NCI-H82 treated with DMSO at 0.1 percent for 48 hours (cell line): ENCODE measurements at regions not wholly inside any gene's neighbourhood (a gene's known extent, or its start where the extent isn't known, plus 50 kb on each side); places are given as distances from the start of the nearest gene placed in this dataset.
A peak's percentile ranks its signal among the peaks of the same experiment; 100 is the strongest.

ENCODE experiments used
- DNase-seq: peaks from one replicate; lab custom pipeline; 2025; ENCODE audit not compliant: unreplicated experiment; lab: John Stamatoyannopoulos, UW

DNA sequence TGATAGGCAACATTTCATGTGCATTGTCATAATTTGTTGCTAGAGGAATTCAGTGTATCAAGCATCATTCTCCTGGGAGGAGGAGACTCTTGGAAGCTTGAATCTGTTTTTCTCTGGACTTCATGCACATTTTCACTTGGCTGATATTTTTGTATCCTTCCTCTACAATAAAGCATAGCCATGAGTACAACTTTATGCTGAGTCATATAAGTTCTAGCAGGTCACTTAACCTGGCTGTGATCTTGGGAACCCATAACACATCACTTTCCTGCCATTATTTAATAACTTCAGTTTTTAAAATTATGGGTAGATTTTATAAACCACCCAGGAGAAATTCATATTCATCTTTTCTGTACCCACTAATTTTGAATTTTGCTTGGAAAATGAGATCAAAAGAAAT lies 203.0 kb upstream of the CD96 start:
- DNase-seq: no peak

DNA sequence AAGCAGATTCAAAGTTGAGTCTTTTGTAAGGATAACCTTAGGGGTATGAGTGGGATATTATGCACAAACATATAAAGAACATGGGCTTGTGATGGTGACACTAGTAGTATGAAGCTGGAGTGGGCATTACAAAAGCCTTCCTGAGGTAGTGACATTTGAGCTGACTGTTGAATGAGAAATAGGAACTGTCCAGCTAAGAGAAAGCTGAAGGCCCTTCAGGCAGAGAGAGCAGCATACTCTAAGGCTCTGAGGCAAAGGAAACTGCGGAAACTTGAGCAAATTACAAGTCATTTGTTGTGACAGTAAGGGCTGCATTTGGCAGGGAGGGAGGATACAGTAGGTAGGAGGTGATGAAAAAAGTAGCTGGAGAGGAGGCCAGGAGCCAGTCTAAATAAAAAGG lies 190.7 kb upstream of the CD96 start:
- DNase-seq: no peak

DNA sequence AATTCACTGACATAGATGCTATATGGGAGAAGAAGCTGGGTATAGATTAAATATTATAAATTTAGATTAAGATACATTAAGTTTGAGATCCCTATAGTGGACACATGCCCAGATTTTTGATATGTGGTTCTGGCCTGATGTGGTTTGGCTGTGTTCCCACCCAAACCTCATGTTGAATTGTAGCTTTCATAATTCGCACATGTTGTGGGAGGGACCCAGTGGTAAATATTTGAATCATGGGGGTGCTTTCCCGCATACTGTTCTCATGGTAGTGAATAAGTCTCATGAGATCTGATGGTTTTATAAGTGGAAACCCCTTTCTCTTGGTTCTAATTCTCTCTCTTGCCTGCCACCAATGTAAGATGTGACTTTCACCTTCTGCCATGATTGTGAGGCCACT lies 189.4 kb upstream of the CD96 start:
- no peak for DNase-seq

DNA sequence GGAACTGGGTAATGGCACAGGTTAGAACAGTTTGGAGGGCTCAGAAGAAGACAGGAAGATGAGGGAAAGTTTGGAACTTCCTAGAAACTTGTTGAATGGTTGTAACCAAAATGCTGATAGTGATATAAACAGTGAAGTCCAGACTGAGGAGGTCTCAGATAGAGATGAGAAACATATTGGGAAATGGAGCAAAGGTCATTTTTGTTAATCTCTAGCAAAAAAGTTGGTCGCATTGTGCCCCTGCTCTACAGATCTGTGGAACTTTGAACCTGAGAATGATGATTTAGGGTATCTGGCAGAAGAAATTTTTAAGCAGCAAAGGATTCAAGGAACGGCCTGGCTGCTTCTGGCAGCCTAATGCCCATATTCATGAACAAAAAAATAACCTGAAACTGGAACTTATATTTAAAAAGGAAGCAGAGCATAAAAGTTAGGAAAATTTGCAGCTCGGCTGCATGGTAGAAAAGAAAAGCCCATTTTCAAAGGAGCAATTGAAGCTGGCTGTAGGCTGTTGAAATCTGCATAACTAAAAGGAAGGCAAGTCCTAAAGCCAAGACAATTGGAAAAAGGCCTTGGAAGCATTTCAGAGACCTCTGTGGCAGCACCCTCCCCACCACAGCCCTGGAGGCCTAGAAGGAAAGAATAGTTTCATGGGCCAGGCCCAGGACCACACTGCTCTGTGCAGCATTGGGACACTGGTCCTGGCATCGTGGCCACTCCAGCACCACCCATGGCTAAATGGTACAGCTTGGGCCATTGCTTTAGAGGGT lies 182.6 kb upstream of the CD96 start:
- no peak for DNase-seq

DNA sequence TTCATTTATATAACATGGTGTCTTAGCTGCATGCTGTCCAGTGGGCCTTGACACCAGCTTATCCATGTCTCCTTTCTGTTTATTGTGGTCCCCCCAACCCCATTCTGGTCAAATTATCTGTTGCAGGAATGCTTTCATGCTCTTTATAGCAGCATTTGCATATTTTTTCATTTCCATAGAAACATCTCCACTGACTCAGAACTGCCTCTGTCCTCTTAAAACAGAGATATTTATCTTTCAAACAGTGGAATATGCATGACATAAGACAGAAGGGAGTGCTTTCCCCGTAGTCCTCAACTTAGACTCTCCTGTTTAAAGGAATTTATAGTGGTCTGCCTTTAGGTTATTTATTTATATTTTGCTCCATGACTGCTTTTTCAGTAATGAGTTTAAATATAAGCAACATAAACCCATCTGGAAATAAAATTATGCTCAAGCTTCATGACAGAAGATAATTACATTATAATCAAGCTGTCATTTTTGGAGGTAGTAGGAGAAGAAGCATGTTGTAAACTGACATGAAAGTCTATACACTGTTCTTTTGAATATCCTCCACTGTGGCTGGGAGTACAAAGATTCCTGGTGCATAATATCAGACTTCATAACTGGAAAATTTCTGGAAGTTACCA lies 179.5 kb upstream of the CD96 start:
- no peak for DNase-seq

DNA sequence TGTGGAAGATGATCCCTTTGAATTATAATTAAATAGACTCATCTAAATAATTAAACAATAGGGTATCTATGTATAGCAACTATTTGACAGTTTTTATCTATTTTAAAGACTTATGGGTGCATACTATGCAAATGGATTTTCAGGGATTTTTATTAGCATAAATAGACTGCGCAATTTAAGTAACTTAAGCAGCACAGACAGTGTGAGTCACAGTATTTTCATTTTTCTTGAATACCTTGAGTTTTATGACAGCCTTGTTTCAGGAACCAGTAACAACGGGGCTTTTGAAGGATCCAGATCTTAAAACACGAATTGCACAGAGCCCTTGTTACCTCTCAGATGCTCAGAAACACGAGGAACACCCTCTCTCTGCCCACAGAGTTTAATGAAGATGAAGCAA lies 175.5 kb upstream of the CD96 start:
- no peak for DNase-seq

DNA sequence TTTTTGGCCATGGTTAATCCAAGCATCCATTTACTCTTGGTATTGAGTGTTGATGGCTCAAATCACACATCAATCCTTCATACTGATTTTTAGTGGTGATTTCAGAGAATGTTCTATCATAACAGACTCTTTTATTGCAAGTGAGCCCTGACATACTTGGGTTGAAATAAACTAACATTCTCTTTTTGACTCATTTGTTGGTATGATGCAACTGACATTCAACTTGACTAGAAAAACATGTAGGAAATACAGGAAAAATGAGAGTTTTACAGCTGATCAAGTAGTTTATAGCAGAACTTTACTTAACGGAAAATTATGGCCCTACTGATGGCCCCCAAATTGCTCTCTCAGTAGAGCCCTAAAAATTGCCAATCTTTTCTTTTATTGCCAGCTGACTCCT lies 173.9 kb upstream of the CD96 start:
- DNase-seq: no peak

DNA sequence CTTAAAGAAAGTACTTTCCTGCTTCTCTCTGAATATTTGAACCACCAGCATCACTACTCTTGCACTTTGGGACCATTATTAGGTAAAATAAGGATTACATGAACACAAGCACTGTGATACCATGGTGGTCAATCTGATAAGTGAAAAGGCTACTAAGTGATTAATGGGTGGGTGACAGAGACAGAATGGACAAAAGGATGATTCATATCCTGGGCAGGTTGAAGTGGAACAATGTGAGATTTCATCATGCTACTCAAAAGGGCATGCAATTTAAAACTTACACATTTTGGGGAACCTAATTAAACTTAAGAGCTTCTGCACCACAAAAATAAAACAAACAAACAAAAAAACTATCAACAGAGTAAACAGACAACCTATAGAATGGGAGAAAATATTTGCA lies 172.0 kb upstream of the CD96 start:
- no peak for DNase-seq

DNA sequence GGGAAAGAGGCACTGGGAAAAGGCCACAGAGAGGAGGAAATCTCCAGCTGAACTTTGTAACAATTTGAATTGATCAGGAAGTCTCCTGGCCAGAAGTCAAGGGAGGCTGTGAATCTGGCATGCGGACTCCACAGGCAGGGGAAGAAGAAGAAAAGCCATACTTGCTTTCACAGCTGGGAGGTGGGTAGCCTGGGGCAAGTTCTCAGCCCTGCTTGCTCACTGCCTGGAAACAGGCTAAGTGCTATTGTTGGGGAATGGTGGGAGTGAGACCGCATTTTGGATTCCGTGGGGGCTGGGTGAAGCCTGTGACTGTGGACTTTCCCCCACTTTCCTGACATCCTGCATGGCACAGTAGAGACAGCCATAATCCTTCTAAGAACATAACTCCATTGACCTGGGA lies 168.8 kb upstream of the CD96 start:
- no peak for DNase-seq

DNA sequence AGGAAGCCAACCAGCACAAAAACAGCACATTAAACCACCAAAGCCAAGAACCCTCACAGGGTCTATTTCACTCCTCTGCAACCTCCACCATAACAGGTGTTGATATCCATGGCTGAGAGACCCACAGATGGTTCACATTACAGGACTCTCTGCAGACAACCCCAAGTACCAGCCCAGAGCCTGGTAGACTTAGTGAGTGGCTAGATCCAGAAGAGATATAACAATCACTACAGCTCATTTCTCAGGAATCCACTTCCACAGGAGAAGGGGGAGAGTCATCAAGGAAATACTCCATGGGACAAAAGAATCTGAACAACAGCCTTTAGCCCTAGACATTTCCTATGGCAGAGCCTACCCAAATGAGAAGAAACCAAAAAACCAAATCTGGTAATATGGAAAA lies 168.1 kb upstream of the CD96 start:
- no peak for DNase-seq

DNA sequence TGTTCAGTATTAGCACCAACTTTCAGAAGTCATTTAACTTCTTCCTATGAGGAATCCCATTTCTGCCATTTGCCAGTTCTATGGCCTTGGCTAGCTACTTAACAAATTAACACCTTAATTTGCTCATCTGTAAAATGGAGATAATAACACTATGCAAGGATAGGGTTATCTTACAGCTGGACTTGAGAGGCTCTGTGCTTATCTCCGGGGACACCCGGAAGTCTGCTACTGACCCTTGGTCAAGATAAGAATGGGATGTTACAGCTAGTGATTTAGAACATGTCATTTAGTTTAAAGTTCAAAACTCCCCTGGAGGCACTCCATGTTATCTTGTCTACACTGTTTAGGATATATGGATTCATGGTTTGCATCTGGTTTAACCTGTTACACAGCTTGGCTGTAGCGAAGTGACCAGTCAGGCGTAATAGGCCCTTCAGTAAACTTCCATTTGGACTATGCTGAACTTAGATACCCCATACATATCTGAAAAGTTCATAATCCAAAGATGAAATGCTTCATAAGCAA lies 156.0 kb upstream of the CD96 start:
- DNase-seq: no peak

DNA sequence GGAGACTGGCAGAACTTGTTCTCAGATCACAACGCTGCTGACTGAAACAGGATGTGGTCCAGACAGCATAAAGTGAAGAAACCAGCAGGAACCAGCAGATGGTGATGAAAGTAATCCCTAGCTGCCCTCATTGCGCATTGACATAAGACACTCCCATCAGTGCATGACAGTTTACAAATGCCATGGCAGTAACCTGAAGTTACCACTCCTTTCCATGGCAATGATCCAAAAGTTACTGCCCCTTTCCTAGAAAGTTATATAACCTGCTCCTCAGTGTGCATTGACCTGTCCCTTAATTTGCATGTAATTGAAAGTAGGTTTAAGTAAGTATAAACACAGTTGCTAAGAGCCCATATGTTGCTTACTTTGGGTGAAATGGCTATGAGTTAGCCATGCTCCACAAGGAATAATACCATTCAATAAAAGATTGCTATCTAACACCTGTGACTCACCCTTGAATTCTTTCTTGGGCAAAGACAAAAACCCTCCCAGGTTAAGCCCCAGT lies 149.1 kb upstream of the CD96 start:
- DNase-seq: peak; percentile 45

DNA sequence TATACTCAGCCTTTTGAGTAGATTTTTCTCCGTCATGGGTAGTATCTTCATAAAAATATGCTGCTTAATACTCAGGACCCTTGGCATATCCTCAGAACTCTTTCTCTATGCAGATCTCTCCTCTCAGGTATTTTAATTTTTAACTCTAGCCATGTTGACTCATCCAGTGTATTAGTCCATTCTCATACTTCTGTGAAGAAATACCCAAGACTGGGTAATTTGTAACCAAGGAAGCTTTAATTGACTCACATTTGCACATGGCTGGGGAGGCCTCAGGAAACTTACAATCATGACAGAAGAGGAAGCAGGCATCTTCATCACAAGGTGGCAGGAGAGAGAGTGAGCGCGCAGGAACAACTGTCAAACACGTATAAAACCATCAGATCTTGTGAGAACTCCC lies 129.3 kb upstream of the CD96 start:
- DNase-seq: no peak

DNA sequence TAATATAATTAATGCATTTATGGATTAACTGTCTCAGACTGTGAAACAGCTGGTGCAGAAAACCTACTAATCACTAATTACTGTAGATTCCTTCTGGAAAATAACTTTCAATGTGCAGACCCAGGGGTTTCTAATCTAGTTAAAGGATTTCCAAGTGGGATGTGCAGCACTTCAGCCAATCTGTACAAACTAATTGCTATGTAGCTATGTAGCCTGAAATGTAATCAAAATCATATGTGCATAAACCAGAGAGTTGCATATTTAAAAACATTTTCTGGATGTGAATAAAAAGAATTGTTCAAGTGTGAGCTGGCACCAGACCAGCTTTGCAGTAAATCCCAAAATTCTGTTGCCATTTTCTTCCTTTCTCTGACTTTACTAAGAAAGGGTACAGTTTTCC lies 127.5 kb upstream of the CD96 start:
- DNase-seq: peak; percentile 96

DNA sequence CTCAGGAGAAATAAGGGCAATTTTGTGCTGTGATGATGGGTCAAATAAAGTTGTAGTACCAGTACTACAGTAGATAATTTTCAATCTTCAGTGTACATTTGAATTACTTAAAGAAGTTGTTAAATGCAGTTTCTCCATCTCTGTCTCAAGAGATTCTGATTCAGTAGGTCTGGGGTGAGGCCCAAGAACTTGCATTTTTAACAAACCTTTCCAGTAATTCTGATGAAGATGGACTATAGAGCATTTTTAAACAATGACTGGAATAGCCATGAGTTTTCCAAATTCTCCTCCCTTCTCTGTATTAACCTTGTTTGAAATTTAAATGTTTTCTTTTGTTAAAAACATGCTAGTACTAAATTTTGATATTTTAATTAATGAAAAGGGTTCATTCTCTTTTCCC lies 127.0 kb upstream of the CD96 start:
- DNase-seq: no peak

DNA sequence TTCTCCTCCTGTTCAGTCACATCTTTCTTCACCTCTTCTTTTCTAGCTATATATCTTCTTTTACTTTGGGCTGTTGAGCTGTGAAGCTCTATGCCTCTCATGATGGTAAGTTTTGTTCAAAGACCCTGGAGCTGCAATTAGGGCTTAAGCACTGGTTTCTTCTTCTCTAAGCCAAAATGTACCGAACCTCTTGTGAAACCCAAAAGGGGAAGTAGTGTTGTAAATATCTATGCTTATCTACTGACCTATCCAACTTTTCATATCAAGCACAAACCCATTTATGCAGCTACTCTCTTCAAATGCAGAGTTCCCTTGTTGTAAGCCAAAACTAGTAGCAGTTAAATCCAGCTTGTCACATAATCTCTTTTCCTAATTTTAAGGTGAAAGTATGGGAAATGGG lies 123.6 kb upstream of the CD96 start:
- DNase-seq: no peak

DNA sequence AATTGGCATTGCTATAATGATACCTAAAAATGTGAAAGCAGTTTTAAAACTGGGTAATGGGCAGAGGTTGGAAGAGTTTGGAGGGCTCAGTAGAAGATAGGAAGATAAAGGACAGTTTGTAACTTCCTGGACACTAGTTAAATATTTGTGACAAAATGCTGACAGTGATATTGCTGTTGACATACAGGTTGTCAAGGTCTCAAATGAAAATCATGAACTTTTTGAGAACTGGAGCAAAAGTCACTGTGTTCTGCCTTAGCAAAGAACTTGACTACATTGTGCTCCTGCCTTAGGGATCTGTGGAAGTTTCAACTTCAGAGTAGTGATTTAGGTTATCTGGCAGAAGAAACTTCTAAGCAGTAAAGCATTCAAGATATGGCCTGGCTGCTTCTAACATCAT lies 113.7 kb upstream of the CD96 start:
- no peak for DNase-seq

DNA sequence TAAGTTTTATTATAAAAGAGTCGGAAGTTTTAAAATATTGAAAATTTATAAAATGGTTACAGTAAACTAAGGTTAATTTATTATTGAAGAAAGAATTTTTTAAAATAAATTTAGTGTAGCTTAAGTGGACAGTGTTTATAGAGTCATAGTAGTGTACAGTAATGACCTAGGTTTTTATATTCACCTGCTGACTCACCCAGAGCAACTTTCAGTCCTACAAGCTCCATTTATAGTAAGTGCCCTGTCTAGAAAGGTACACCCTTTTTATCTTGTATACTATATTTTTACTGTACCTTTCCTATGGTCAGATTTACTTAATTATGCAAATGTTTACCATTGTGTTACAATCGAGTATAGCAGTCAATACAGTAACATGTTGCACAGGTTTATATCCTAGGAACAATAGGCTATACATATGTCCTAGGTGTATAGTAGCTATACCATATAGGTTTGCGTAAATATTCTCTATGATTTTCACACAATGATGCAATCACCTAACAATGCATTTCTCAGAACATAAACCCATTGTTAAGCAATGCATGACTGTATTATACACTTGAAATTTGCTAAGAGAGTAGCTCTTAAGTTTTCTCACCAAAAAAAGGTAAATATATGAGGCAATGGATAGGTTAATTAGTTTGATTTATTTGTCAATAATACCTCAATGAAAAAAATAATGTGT lies 106.9 kb upstream of the CD96 start:
- no peak for DNase-seq

DNA sequence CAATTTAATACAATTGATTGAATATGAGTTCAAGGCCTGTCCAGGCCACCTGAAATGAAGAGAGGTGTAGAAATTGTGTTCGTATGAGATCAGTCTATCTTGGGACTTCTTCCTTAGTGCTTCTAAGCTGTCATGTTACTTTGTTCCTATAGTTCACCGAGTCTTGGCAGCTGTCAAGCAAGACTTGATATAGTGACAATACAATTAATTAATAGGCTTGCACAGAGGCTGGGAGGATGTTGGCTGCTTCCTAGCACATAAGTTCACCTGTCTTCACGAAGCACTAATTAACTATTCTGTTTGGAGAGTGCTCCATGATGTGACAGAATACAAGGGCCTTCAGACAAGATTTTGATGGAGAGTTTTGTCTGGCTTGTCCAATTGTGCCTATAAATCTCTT lies 103.7 kb upstream of the CD96 start:
- no peak for DNase-seq

DNA sequence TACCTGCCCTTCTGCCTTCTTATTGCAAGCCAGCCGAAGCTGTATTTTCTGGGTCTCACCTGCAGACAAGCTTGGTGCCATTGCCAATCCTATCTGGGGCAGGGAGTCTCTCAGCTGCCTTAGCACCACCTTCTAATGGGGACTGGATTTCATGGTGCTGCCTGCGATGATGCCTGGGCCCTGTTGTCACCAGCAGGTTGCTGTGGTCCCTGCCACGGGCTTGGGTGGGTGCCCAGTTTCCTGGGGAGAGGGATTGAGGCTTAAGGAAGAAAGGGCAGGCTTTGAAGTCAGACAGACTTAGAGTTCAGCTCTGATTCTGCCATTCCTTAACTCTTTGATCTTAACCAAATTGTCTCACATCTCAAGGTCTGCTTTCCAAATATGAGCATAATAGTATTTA lies 87.4 kb upstream of the CD96 start:
- DNase-seq: no peak

DNA sequence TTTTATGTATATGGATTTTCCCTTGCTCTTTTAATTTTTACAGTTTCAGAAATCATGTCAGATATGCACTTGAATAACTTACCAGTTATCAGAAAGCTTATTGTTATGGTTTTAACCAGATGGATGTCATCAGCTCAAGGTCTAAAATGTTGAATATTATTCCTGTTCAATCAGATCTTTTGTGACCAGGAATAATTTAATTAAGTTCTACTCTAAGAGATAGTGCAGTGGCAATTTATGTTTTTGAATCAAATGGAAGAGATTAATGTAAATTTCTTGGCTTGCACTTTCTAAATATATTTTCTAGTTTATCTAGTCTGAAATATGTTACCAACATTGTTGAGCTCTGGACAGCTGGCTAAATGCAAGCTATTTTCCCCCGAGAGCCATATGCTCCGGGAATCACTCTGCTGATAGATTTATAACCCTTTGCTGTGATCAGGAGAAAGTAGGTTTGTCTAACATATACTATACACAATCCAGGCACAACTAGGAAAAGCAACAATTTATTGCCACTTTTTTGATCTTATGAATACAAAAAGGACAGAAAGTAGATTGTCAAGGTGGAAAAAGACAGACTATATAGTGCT lies 76.8 kb upstream of the CD96 start:
- peak; percentile 78 for DNase-seq

DNA sequence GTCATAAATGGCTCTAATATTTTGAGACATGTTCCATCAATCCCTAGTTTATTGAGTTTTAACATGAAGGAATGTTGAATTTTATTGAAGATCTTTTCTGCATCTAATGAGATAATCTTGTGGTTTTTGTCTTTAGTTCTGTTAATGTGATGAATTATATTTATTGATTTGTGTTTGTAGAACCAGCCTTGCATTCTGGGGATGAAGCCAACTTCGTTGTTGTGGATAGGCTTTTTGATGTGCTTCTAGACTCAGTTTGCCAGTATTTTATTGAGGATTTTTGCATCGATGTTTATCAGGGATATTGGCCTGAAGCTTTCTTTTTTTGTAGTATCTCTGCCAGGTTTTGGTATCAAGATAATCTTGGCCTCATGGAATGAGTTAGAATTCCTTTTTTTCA lies 72.0 kb upstream of the CD96 start:
- no peak for DNase-seq
